ENCODE measurements at regions not wholly inside any gene's neighbourhood (a gene's known extent, or its start where the extent isn't known, plus 50 kb on each side); places are given as distances from the start of the nearest gene placed in this dataset.

- TF ChIP-seq POLR2AphosphoS5 (IDR thresholded peaks at IDR 0.05; ENCODE audit: low read depth, low read length) (no peak), TAF1 (IDR thresholded peaks at IDR 0.05; ENCODE audit: borderline replicate concordance, insufficient read depth, low read length) (no peak)
These were observed 161.6 kb downstream of the CMPK2 start for GRCh38 chr2:6704077-6704476.

Data from PFSK-1 (cell line).